GM12878 (cell line): ENCODE measurements at regions not wholly inside any gene's neighbourhood (a gene's known extent, or its start where the extent isn't known, plus 50 kb on each side); places are given as distances from the start of the nearest gene placed in this dataset.

Experiments
- CBX5 ChIP-seq: sonication (generic); IDR thresholded peaks from 2 replicates; pipeline ENCODE4 v1.6.1; 2016; ENCODE audit warnings: low read depth, moderate library complexity, mild to moderate bottlenecking, inconsistent platforms
- EED ChIP-seq: sonication (generic); IDR thresholded peaks from 2 replicates; pipeline ENCODE4 v1.6.1; 2016; ENCODE audit warnings: antibody characterized with exemption, low read depth
- JUND ChIP-seq: IDR thresholded peaks from 2 replicates; pipeline ENCODE4 v1.6.1; 2012; ENCODE audit warnings: low read depth, mild to moderate bottlenecking, low read length, improper control_type of control experiment, moderate library complexity
- KAT2A ChIP-seq: conservative IDR thresholded peaks from 2 replicates; pipeline ENCODE4 v1.6.1; 2011; ENCODE audit warnings: low read depth, low read length; ENCODE audit not compliant: control insufficient read depth
- NFYB ChIP-seq: IDR thresholded peaks from 2 replicates; pipeline ENCODE4 v1.6.1; 2011; ENCODE audit warnings: low read depth, mild to moderate bottlenecking, low read length, improper control_type of control experiment, moderate library complexity; ENCODE audit not compliant: insufficient read depth
- TBL1XR1 ChIP-seq: IDR thresholded peaks from 2 replicates; pipeline ENCODE4 v1.6.1; 2012; ENCODE audit warnings: low read depth, low read length, improper control_type of control experiment
- TCF3 ChIP-seq: IDR thresholded peaks from 2 replicates; pipeline ENCODE4 v1.6.1; 2012; ENCODE audit warnings: low read depth, mild to moderate bottlenecking, low read length, borderline replicate concordance; ENCODE audit not compliant: insufficient read depth
- ZNF207 ChIP-seq: fragments of 450-650 bp; IDR thresholded peaks from 2 replicates; pipeline ENCODE4 v1.6.1; 2014; ENCODE audit warnings: antibody characterized with exemption, mild to moderate bottlenecking, borderline replicate concordance
- ZNF274 ChIP-seq: IDR thresholded peaks from one replicate; pipeline ENCODE4 v1.8.0; 2011; ENCODE audit not compliant: insufficient read length, insufficient read depth
- TF ChIP-seq, protein P1 (sequence below): fragments of 450-650 bp; IDR thresholded peaks from 2 replicates; pipeline ENCODE4 v1.6.1; 2016; ENCODE audit warnings: mild to moderate bottlenecking, moderate library complexity, borderline replicate concordance
- TF ChIP-seq, protein P2 (sequence below): fragments of 450-650 bp; IDR thresholded peaks from 2 replicates; pipeline ENCODE4 v1.6.1; 2017; ENCODE audit warnings: mild to moderate bottlenecking, moderate library complexity
- TF ChIP-seq, protein P3 (sequence below): IDR thresholded peaks from 2 replicates; pipeline ENCODE4 v1.6.1; 2011; ENCODE audit warnings: low read depth, mild to moderate bottlenecking, low read length, moderate library complexity, borderline replicate concordance; ENCODE audit errors: extremely low read depth

DNA sequence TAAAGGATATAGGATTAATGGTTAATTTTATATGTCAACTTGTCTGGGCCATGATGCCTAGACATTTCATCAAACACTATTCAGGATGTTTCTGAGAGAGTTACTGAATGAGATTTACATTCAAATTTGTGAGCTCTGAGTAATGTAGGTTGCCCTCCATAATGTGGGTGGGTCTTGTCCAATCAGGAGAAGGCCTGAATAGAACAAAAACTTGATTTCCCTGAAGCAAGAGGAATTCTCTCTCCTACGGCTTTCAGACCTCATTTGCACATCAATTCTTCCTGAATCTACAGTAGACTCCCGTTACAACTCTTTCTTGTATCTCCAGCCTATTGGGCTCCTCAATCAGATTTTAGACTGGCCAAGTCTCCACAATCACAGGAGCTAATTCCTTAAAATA, 377.9 kb upstream of the PMFBP1 start (continued):
- TF ChIP-seq, protein P1, sequence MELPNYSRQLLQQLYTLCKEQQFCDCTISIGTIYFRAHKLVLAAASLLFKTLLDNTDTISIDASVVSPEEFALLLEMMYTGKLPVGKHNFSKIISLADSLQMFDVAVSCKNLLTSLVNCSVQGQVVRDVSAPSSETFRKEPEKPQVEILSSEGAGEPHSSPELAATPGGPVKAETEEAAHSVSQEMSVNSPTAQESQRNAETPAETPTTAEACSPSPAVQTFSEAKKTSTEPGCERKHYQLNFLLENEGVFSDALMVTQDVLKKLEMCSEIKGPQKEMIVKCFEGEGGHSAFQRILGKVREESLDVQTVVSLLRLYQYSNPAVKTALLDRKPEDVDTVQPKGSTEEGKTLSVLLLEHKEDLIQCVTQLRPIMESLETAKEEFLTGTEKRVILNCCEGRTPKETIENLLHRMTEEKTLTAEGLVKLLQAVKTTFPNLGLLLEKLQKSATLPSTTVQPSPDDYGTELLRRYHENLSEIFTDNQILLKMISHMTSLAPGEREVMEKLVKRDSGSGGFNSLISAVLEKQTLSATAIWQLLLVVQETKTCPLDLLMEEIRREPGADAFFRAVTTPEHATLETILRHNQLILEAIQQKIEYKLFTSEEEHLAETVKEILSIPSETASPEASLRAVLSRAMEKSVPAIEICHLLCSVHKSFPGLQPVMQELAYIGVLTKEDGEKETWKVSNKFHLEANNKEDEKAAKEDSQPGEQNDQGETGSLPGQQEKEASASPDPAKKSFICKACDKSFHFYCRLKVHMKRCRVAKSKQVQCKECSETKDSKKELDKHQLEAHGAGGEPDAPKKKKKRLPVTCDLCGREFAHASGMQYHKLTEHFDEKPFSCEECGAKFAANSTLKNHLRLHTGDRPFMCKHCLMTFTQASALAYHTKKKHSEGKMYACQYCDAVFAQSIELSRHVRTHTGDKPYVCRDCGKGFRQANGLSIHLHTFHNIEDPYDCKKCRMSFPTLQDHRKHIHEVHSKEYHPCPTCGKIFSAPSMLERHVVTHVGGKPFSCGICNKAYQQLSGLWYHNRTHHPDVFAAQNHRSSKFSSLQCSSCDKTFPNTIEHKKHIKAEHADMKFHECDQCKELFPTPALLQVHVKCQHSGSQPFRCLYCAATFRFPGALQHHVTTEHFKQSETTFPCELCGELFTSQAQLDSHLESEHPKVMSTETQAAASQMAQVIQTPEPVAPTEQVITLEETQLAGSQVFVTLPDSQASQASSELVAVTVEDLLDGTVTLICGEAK: no peak
- TF ChIP-seq EED (no peak), KAT2A (no peak), TBL1XR1 (no peak), ZNF274 (no peak), NFYB (no peak), ZNF207 (no peak), TCF3 (no peak), CBX5 (no peak), JUND (no peak)
- TF ChIP-seq, protein P2, sequence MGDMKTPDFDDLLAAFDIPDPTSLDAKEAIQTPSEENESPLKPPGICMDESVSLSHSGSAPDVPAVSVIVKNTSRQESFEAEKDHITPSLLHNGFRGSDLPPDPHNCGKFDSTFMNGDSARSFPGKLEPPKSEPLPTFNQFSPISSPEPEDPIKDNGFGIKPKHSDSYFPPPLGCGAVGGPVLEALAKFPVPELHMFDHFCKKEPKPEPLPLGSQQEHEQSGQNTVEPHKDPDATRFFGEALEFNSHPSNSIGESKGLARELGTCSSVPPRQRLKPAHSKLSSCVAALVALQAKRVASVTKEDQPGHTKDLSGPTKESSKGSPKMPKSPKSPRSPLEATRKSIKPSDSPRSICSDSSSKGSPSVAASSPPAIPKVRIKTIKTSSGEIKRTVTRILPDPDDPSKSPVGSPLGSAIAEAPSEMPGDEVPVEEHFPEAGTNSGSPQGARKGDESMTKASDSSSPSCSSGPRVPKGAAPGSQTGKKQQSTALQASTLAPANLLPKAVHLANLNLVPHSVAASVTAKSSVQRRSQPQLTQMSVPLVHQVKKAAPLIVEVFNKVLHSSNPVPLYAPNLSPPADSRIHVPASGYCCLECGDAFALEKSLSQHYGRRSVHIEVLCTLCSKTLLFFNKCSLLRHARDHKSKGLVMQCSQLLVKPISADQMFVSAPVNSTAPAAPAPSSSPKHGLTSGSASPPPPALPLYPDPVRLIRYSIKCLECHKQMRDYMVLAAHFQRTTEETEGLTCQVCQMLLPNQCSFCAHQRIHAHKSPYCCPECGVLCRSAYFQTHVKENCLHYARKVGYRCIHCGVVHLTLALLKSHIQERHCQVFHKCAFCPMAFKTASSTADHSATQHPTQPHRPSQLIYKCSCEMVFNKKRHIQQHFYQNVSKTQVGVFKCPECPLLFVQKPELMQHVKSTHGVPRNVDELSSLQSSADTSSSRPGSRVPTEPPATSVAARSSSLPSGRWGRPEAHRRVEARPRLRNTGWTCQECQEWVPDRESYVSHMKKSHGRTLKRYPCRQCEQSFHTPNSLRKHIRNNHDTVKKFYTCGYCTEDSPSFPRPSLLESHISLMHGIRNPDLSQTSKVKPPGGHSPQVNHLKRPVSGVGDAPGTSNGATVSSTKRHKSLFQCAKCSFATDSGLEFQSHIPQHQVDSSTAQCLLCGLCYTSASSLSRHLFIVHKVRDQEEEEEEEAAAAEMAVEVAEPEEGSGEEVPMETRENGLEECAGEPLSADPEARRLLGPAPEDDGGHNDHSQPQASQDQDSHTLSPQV: no peak
- TF ChIP-seq, protein P3, sequence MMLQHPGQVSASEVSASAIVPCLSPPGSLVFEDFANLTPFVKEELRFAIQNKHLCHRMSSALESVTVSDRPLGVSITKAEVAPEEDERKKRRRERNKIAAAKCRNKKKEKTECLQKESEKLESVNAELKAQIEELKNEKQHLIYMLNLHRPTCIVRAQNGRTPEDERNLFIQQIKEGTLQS: no peak
